HFFc6 (cell line): ENCODE measurements at regions not wholly inside any gene's neighbourhood (a gene's known extent, or its start where the extent isn't known, plus 50 kb on each side); places are given as distances from the start of the nearest gene placed in this dataset.

Source experiments
- DNase-seq: peaks from one replicate; pipeline ENCODE4 v3.0.0-alpha.2; 2018
- H3K27ac Mint-ChIP-seq: 2 replicates; pipeline ENCODE4 v1.8.0; 2020; ENCODE audit warnings: mild to moderate bottlenecking, mixed read lengths
- H3K27me3 Mint-ChIP-seq: 2 replicates; pipeline ENCODE4 v1.8.0; 2021; ENCODE audit warnings: mild to moderate bottlenecking, moderate library complexity, mixed read lengths; ENCODE audit not compliant: insufficient read depth
- H3K36me3 Mint-ChIP-seq: 2 replicates; pipeline ENCODE4 v1.8.0; 2021; ENCODE audit warnings: low read depth, mixed read lengths
- H3K4me1 Mint-ChIP-seq: 2 replicates; pipeline ENCODE4 v1.8.0; 2020; ENCODE audit warnings: low read depth, mixed read lengths
- H3K4me3 Mint-ChIP-seq: 2 replicates; pipeline ENCODE4 v1.8.0; 2020; ENCODE audit warnings: mild to moderate bottlenecking, moderate library complexity, mixed read lengths
- H3K9me3 Mint-ChIP-seq: 2 replicates; pipeline ENCODE4 v1.8.0; 2020; ENCODE audit warnings: mild to moderate bottlenecking, mixed read lengths
- CTCF ChIP-seq: fragments of 200-600 bp; sonication (generic); IDR thresholded peaks from 2 replicates; pipeline ENCODE4 v1.5.0; 2021; ENCODE audit warnings: antibody characterized with exemption, mild to moderate bottlenecking

- H3K9me3 Mint-ChIP-seq, result peaks cover 47% of the 10 kb centered on the region
- no peaks in the 10 kb centered on the region for H3K4me1 Mint-ChIP-seq
- no peaks in the 10 kb centered on the region; the same call in 1 of the 2 replicates for H3K27me3 Mint-ChIP-seq
- no peak for TF ChIP-seq CTCF
- H3K36me3 Mint-ChIP-seq, result no peaks in the 10 kb centered on the region; the same call in 1 of the 2 replicates
- no peak overlapping the region for H3K27ac Mint-ChIP-seq
- DNase-seq, result no peak
- no peak overlapping the region for H3K4me3 Mint-ChIP-seq
These were observed 367.9 kb upstream of the SPRY2 start for GRCh38 chr13:80708791-80709190.

- no peak for TF ChIP-seq CTCF
These were observed 366.4 kb upstream of the SPRY2 start for GRCh38 chr13:80707000-80707983.

DNA sequence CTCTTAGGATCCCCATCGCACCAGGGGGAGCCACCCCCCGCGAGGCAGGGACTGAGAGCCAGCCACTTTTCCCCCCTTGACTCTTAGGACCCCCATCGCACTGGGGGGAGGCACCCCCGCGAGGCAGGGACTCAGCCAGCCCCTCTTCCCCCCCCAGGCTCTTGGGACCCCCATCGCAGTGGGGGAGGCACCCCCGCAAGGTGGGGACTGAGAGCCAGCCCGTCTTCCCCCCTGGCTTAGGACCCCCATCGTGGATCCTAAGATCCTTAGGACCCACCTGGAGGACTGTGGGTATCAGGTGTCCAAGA lies 365.2 kb upstream of the SPRY2 start:
- DNase-seq, result no peak
- TF ChIP-seq CTCF, result no peak
- no peaks in the 10 kb centered on the region; the same call in 1 of the 2 replicates for H3K27me3 Mint-ChIP-seq
- peaks cover 46% of the 10 kb centered on the region for H3K9me3 Mint-ChIP-seq
- H3K27ac Mint-ChIP-seq, result no peak overlapping the region
- H3K4me3 Mint-ChIP-seq, result no peak overlapping the region
- no peaks in the 10 kb centered on the region for H3K4me1 Mint-ChIP-seq
- no peaks in the 10 kb centered on the region for H3K36me3 Mint-ChIP-seq

More at GRCh38 chr13:80707000-80707983, 366.4 kb upstream of the SPRY2 start:
- H3K27ac Mint-ChIP-seq, result no peak overlapping the region
- no peaks in the 10 kb centered on the region for H3K4me1 Mint-ChIP-seq
- no peak overlapping the region for H3K4me3 Mint-ChIP-seq
- no peaks in the 10 kb centered on the region for H3K36me3 Mint-ChIP-seq
- H3K9me3 Mint-ChIP-seq, result peaks cover 39% of the 10 kb centered on the region
- DNase-seq, result no peak
- no peaks in the 10 kb centered on the region; the same call in 1 of the 2 replicates for H3K27me3 Mint-ChIP-seq

DNA sequence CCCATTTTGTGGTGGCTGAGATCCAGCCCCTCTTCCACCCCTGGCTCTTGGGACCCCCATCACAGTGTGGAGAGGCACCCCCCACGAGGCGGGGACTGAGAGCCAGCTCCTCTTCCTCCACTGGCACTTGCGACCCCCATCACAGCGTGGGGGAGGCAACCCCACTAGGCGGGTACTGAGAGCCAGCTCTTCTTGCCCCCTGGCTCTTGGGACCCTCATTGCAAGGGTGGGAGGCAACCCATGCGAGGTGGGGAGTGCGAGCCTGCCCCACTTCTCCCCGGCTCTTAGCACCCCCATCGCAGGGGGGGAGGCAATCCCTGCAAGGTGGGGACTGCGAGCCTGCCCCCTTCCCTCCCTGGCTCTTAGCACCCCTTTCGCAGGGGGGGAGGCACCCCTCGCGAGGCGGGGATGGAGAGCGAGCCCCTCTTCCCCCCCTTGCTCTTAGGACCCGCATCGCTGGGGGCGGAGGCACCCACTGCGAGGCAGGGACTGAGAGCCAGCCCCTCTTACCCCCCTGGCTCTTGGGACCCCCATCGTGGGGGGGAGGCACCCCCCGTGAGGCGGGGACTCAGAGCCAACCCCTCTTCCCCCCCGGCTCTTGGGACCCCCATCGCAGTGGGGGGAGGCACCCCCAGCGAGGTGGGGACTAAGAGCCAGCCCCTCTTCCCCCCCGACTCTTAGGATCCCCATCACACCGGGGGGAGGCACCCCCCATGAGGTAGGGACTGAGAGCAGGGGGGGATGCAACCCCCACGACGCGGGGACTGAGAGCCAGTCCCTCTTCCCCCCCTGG lies 364.6 kb upstream of the SPRY2 start:
- no peak for DNase-seq

More for the DNA sequence above, 364.6 kb upstream of the SPRY2 start:
- Mint-ChIP-seq H3K4me1 (no peaks in the 10 kb centered on the region), H3K4me3 (no peak overlapping the region), H3K27ac (no peak overlapping the region), H3K27me3 (no peaks in the 10 kb centered on the region; the same call in 1 of the 2 replicates), H3K9me3 (peaks cover 51% of the 10 kb centered on the region), H3K36me3 (no peaks in the 10 kb centered on the region)
- TF ChIP-seq CTCF, result no peak
